Activated T-helper 2 cell treated with anti-CD3 and anti-CD28 coated beads, Interferon-gamma antibody, Interleukin-2, Interleukin-4, amounts not matched to agents 10 μg/mL and 5 μg/mL and 100 μg/mL, durations not matched to agents 14 hours and 24 hours and 36 hours (primary cell): ENCODE measurements at regions not wholly inside any gene's neighbourhood (a gene's known extent, or its start where the extent isn't known, plus 50 kb on each side); places are given as distances from the start of the nearest gene placed in this dataset.

Source experiments
- DNase-seq: peaks from one replicate; pipeline ENCODE4 v3.0.0; 2021; ENCODE audit warnings: low spot score
- H3K27ac Mint-ChIP-seq: one replicate; pipeline ENCODE4 v1.8.0; 2021; ENCODE audit warnings: mixed read lengths
- H3K27me3 Mint-ChIP-seq: one replicate; pipeline ENCODE4 v1.8.0; 2021; ENCODE audit warnings: low read depth, mixed read lengths
- H3K36me3 Mint-ChIP-seq: one replicate; pipeline ENCODE4 v1.8.0; 2021; ENCODE audit warnings: low read depth, mixed read lengths
- H3K4me1 Mint-ChIP-seq: one replicate; pipeline ENCODE4 v1.8.0; 2021; ENCODE audit warnings: low read depth, mixed read lengths
- H3K4me3 Mint-ChIP-seq: one replicate; pipeline ENCODE4 v1.8.0; 2021; ENCODE audit warnings: low read depth, mild to moderate bottlenecking, moderate library complexity, mixed read lengths
- H3K9me3 Mint-ChIP-seq: one replicate; pipeline ENCODE4 v1.8.0; 2021; ENCODE audit warnings: mixed read lengths
- intact Hi-C: fragments of 100-400 bp; cut with micrococcal nuclease; formaldehyde crosslinking; loops from one replicate; pipeline ENCODE4 v1.15.1; 2023

DNA sequence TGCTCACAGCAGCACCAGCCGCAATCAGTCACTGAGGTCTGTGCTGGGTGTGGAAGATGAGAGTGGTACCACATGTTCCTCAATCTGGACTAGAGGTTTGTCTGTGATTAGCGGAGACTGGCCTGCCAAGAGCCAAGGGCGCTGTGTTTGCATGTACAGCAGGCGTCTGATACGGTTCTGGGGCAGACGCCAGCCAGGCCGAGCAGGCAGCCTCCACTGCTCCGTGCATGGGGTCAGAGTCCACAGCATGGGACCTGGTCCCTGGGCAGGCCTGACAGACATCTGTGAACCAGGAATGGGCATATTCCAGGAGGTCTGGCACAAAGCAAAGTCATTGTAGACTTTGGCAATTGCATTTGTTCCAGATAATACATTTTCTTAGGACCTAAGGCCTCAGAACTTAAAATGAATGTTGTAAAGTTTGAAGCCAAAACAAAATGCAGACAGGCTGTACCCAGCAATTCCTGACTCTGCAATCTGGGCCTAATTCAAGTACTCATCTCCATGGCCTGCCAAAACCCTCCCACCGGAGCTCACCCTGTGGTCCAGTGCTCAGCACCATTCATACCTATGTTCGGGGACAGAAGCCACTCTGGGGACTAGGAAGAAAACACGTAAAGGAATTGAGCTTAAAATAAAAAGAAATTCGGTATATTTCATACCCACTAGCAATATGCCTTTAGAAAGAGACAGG, 50.0 kb upstream of the FAM20C start:
- DNase-seq = no peak
- H3K9me3 Mint-ChIP-seq = no peaks in the 10 kb centered on the region
- no peak overlapping the region for H3K4me3 Mint-ChIP-seq
- no peaks in the 10 kb centered on the region for H3K36me3 Mint-ChIP-seq
- peaks cover 4% of the 10 kb centered on the region for H3K27me3 Mint-ChIP-seq
- H3K27ac Mint-ChIP-seq = no peak overlapping the region
- no peaks in the 10 kb centered on the region for H3K4me1 Mint-ChIP-seq
- intact Hi-C loops = no loop called here
